HG02571 (cell line): ENCODE measurements at regions not wholly inside any gene's neighbourhood (a gene's known extent, or its start where the extent isn't known, plus 50 kb on each side); places are given as distances from the start of the nearest gene placed in this dataset.
"Not testable (repeated sequence)": the region's sequence is repeated elsewhere in the genome, so short reads cannot be mapped to it uniquely, and the experiment has no call there.

Experiments used
- ATAC-seq: cut with Tn5 transposase; IDR thresholded peaks from one replicate; pipeline ENCODE4 v1.9.1; 2021; ENCODE audit warnings: mild to moderate bottlenecking, moderate library complexity; ENCODE audit not compliant: unreplicated experiment

GRCh38 chr2:40676134-40676790, 224.4 kb upstream of the SLC8A1 start:
- not testable (repeated sequence) for ATAC-seq

DNA sequence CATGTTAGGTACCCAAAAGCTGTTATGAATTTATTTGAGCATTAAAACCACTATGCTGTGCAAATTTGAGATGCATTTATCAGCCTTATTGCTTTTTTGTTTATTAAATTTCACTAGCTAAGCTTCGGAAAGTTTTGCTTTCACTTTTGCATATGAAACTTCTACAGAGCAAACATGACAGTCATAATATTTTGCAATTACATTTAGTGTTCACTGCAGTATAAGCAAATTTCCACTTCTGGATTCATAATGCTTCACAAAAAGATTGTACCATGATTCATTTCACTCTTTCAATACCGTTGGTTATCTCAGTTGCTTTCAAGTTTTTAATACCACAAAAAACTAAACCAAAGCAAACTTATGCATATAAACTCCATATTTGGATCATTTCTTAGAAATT, 228.7 kb upstream of the SLC8A1 start:
- no peak for ATAC-seq

DNA sequence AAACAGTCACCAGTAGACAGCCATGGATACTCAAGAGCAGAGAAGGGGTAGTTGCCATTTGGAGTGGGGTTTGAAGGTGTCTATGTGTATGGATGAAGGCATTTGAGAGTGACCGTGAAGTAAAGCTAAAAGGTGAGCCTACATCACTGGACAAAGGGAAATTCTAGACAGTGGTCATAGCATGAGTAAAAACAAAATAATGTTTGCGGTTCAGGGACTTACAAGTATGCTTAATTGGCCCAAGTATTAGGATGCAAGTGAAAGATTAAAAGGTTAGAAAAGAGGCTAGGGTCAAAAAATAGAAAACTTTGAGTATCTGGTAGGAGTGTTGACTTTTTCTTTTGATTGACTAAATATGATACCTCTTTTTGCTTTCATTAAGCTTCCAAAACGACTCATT, 238.1 kb upstream of the SLC8A1 start:
- no peak for ATAC-seq

GRCh38 chr2:40690525-40690924, 238.6 kb upstream of the SLC8A1 start:
- ATAC-seq, result no peak

DNA sequence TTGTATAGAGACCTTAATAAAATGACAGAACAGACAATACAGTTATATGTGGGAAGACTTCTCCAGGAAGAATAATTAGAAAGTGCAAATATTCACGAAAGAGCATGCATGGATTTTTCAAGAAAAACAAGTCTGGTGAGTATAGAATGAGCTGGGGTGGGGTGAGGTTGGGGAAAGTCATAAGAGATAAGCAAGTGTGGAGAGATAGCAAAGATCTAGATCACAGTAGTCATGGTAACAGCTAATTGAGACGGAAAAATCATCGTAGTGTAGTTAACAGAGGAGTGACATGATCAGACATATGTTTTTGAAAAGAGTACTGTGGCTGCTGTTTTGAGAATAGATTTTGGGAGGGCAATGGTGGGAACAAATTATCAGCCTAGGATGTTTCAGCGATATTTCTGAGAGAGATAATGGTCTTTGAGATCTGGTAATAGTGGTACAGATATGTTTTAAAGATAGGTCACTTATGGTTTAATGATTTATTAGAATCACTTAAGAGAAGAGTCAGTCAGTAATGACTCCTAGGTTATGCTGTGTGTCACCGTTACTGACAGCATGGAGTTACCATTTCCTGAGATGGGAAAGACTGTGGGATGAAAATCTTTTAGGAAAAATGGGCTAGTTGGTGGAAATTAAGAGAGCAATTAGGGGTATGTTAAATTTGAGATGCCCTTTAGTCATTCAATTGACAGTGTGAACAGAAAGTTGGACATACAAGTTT, 248.5 kb upstream of the SLC8A1 start:
- no peak for ATAC-seq

DNA sequence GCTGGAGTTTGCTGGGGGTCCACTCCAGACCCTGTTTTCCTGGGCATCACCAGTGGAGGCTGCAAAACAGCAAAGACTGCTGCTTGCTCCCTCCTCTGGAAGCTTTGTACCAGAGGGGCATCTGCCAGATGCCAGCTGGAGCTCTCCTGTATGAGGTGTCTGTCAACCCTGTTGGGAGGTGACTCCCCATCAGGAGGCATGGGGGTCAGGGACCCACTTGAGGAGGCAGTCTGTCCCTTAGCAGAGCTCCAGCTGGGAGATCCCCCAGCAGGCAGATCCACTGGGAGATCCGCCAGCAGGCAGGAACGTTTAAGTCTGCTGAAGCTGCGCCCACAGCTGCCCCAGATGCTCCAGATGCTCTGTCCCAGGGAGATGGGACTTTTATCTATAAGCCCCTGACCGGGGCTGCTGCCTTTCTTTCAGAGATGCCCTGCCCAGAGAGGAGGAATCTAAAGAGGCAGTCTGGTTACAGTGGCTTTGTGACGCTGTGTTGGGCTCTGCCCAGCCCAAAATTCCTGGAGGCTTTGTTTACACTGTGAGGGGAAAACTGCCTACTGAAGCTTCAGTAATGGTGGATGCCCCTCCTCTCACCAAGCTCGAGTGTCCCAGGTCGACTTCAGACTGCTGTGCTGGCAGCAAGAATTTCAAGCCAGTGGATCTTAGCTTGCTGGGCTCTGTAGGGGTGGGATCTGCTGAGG, 260.5 kb upstream of the SLC8A1 start:
- not testable (repeated sequence) for ATAC-seq

DNA sequence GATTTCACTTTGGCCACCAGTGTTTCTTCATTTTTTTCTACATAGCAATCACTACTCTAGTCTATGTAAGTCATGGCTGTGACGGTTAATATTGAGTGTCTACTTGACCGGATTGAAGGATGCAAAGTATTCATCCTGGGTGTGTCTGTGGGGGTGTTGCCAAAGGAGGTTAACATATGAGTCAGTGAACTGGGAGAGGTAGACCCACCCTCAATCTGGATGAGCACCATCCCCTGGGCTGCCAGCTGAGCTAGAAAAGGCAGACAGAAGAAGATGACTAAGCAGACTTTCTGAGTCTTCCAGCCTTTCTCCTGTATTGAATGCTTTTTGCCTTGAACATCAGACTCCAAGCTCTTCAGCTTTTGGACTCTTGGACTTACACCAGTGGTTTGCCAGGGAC, 265.0 kb upstream of the SLC8A1 start:
- ATAC-seq, result no peak

DNA sequence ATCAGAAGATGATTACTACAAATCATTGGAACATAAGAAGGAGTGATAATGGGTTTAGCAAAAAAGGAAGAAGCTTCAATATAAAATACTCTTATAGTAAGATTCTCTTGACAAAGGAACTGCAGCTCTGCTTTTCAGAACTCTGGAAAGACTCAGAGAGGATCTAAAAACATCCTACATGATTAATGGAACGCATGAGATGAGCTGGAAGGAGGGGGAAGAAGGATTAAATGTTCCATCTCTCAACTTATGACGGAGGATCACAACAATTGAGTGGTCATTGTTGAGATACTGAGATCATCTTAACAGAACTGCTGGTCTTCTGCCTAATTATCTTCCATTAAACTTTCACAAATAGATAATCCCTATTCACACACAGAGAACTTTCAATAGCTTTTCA, 267.5 kb upstream of the SLC8A1 start:
- ATAC-seq, result no peak

DNA sequence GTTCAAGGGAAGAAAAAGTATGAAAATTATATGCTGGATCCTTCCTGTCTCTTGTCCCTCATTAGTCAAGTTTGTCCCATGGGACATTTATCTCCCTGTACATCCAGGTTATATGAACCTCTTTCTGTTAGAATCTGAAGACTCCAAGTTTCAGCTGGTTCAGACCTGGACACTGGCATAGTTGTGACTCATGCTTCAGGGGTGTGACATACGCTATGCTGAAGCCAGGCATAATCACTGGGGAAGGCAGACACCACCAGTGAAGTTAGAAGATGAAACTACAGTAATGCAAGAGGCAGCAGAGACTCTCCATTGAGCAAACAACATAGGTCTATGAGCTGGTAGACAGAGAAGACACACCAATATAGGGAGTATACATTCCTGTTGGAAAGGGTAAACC, 269.7 kb upstream of the SLC8A1 start:
- no peak for ATAC-seq

DNA sequence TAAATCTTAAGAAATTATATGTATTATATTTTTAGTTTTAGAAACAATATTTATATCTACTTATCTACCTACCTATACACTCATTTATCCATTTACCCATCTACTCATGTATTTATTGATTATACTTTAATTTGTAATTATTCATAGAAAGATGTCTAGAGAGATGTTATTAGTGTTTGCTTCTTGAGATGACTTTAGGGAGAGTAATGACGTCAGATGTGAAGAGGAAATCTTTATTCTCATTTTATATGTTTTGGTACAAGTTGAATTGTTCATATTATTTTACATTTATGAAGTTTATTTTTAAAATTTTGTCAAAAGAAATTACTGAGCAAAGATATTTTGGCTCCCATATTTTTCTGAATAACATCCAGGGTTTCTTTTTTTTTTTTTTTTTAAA, 271.3 kb upstream of the SLC8A1 start:
- ATAC-seq, result no peak

GRCh38 chr2:40725040-40725439, 273.1 kb upstream of the SLC8A1 start:
- no peak for ATAC-seq

DNA sequence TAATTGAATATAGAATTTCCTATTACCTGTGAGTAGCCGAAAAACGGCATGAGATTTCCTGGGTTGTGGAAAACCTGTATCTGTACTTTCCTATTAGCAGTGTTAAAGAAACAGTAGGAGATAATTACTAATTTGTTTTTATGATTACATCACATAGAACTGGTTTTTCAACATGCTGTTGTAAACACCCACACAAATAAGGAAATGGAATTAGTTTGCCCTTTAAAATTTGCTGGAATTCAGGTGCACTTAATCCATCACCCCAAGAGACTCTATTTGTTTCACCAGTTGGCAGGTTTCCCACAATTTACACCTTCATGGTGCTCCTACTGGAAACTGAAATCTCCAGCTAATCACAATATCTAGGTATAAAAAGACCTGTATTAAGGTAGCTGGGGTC, 274.1 kb upstream of the SLC8A1 start:
- no peak for ATAC-seq

- ATAC-seq, result no peak
Measured at GRCh38 chr2:40734797-40735196, 282.9 kb upstream of the SLC8A1 start.

DNA sequence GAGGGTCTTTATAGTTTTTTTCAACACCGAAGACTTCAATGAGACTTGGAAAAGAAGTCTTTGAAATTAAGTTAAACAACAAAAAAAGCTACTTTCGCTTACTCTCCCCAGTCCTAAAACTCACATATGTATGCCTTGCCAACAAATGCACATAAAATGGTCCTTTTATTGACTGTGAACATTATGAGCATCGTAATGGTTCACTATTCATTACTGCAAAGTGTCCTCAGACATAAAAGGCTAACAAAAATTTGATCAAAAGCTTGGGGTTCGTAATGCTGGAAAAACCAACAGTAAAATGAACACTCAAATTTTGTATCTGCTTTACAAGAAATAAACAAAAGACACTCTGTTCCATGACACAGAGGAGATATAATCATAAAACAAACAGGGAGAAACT, 285.3 kb upstream of the SLC8A1 start:
- ATAC-seq, result no peak

GRCh38 chr2:40740419-40740818, 288.5 kb upstream of the SLC8A1 start:
- ATAC-seq, result no peak

GRCh38 chr2:40741532-40741931, 289.6 kb upstream of the SLC8A1 start:
- no peak for ATAC-seq

- no peak for ATAC-seq
Measured at GRCh38 chr2:40746191-40746590, 294.3 kb upstream of the SLC8A1 start.

DNA sequence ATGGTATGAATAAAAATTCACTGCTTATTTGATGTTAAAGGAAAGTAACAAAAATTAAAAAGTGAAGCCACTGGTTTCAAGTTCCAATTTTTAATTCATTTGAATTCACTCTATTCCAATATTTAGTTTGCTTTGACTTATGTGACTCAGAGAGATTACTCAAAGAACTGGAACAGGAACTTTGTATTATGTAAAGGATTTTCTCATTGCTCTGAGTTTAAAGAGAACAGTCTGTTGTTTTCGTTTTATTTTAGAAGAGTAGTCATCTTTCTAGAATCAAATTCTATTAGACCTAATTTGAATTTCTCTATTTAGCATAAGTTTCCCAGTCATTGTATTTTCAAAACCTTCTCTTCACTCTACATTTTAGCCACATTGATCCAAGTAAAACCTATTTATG, 300.1 kb upstream of the SLC8A1 start:
- ATAC-seq, result no peak

GRCh38 chr2:40752796-40753195, 300.9 kb upstream of the SLC8A1 start:
- no peak for ATAC-seq

DNA sequence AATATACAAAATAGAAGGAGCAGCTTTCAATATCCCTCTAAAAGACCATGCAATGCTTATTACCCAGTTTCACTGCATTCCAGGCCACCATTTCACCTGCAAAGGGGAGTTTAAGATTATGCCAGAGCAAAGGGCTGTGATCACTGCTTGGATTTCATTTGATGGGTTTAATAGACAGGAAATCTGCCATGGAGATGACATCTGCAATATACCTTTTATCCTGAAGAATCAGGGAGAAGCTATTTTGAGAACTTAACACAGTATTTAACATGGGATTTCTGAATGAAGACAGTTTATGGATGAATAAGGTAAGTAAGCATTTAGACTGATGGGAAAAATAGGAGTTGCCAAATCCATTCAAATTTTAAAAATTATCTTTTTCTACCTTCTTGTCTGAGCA, 303.0 kb upstream of the SLC8A1 start:
- no peak for ATAC-seq

GRCh38 chr2:40758401-40759155, 306.7 kb upstream of the SLC8A1 start:
- ATAC-seq, result no peak
